Urothelium cell line (cell line): ENCODE measurements at regions not wholly inside any gene's neighbourhood (a gene's known extent, or its start where the extent isn't known, plus 50 kb on each side); places are given as distances from the start of the nearest gene placed in this dataset.

ENCODE experiments used
- DNase-seq: peaks from one replicate; pipeline ENCODE4 v3.0.0; 2011; ENCODE audit warnings: low spot score, mixed read lengths
- FAIRE-seq: peaks from 2 replicates; lab custom pipeline; 2011; peaks lifted over from hg19 to GRCh38; lab: Jason Lieb, UNC

DNA sequence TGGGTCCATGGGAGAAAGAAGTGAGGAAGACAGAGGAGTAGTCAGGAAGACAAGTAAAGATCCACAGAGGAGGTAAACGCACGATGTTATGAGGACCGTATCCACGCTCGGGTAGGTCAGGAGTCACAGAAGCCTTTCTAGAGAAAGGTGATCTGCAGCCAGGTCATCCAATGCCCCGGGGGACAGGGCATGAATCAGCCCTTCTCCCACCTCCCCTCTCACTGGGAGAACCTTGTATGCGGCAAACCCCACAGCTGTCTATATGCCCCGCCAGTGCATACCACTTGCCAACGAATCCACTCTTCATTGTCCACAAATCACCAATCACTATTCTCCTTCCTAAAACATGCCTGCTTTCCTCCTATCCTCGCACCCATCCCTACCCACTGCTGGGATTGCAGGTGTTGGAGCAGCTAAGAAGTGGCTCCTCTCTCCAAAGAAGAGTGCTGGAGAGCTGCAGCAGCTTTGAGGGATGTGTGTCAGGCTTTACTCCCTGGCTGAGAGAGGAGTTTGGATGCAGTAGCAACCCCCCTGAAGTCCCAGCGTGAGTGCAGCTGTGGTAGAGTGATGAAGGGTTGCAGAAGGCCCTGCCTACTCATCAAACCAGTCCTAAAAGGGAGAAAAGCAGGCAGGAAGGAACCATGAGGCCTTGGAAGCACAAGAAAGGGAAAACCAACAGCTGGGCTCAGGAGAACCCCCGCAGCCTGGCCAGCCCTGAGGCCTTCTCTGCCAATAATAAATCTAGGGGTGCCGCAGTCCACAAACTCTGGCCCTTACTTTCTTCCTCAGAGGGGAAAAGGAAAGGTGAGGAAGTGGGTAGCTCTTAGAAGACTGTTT lies 102.2 kb upstream of the GADD45A start:
- FAIRE-seq (no peak), DNase-seq (no peak)

DNA sequence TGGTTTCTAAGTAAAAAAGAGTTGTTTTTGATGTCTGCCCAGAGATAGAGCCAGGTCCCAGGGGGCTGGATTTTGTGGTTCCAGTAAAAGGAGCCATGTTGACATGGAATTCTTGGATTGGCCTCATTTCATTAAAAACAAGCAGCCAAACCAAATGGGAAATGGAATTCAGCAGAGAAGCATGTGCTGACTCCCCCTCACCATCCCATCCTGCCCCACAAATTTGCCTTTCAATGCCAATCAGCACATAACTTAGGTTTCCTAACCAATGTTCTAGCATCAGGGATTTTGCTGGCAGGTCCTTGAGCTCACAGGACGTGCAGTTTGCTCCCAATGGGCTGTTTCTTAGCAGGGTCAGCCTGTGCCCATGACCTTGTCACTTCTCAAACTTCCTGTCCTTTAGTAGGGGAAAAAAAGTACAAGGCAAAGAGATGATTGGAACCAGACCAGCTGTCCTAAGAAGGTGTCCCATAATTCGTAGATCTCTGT lies 101.5 kb upstream of the GADD45A start:
- DNase-seq, result no peak
- FAIRE-seq, result no peak

DNA sequence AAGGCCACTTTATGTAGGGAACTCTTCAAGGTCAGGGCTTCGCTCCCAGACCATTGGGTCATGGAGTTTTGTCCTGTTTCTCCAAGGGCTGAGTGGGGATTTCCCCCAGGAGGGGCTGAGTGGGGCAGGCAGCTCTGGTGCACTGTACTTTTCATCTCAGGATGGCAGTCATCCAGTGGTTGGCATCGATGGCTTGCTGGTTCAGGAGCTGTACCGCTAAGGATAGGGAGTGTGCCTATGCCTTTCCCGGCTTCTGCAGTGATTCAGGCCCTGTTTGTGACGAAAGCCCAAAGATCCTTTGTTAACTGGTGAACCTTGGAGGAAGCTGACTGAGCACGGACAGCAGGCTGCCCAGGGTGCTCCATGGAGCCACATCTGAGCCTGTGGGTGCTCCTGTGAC lies 100.1 kb upstream of the GADD45A start:
- FAIRE-seq (no peak), DNase-seq (no peak)

DNA sequence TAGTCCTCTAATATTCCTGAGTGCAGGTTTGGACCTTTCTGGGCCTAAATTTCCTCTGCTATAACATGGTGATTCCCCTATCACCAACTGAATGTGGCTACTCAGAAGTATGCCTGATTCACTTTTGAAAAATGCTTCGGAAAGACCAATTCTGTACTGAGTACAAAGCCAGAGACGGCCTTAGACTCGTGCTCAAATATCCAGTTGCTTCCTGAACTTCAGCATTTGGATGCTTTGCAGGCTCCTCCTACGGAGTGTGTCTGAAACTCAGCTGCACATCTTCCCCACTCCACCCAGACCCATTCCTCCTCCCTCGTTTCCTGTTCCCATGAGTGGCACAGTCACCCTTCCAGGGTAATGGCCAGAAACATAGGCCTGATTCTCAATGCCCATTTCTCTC lies 98.4 kb upstream of the GADD45A start:
- DNase-seq, result no peak
- FAIRE-seq, result no peak

DNA sequence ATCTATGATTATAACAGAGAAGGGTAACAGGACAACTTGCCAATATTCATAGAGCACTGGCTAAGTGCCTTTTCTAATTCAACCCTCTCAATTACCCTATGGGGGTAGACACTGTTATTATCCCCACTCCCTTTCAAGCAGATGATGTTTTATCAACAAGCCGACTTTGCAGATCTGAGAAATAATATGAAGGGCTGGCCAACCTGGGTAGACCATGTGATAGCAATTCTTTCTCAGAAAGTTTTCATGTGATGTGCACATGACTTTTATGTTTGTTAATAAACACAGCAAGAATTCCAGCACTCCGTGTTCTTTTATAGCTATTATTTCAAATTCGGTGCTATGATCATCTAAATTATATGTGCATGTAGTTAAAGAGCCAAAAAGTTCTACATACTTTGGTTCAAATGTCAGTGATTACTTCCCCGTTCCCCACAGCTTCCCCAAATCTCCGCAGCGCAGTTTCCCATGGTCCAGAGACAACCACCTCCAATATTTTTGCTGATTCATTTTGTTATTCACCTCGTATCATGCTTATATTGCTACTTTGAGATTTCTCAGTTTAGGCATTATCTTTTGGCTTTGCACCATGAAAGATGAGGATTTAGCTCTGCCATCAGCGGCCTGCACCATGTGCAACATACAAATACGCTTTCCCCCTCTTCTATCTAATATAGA lies 96.7 kb upstream of the GADD45A start:
- no peak for FAIRE-seq
- no peak for DNase-seq

DNA sequence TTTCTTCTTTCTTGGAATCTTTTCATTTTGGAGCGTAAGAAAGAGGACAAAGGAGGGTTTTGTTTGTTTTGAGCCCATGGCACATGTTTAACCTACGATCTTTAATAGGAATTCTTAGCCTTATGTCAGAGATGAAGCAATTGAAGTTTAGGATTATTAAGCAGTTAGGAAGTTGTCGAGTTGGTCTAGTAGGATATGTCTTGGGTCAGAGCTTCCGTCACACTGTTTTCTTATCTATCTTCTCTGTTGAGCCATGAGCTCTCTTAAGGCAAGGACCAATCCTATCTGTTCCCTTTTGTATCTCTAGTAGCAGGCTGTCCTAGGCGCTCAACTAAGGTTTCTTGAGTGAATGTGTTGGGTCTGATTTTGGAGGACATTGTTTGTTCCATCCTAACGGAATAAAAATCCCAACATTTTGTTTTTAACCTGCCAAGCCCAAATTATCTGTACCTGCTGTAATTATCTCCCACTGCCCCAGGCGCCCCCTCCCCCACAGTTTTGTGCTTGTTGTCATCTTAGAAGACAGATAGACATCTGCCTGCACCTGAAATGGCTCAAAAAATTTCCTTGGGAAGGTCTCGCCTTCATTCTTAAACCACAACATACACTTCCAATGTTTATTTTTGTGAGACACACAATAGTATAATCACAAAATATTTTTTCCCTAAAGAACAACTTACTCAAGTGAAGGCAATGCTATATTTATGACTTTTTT lies 95.3 kb upstream of the GADD45A start:
- DNase-seq, result no peak
- FAIRE-seq, result no peak

DNA sequence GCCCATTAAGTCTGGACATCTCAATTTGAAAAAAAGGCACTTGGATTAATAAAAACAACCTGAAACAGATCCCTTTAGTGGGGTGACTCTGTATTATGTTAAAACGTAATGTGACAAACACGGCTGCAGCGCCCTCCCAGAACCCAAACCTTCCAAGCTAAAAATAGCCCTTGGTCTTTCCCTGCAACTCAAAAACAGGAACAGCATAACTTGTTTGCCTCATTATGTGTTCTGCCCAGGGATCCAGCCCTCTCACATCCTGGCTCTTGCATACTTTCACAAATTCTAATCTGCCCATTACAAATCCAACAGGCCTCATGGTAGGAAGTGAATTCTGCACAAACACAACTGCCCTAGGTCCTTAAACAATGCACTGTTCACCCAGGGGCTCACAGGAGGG lies 94.7 kb upstream of the GADD45A start:
- no peak for DNase-seq
- FAIRE-seq, result no peak

DNA sequence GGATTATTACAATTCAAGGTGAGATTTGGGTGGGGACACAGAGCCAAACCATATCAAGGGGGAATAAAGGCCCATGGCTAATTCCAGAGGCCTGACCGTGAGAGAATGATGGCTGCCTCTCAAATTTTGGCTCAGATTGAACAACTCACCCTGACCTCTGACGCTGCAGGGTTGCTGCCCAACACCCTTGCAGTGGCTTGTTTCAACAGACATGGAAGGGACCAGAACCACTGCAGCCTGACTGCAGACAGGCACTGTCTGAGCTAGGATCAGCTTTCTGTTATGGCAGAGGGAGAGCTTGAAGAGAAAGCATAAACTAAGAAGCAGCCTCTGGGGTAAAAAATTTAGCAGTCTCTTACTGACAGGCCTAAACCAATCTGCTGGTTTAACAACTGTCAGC lies 90.2 kb upstream of the GADD45A start:
- no peak for DNase-seq

DNA sequence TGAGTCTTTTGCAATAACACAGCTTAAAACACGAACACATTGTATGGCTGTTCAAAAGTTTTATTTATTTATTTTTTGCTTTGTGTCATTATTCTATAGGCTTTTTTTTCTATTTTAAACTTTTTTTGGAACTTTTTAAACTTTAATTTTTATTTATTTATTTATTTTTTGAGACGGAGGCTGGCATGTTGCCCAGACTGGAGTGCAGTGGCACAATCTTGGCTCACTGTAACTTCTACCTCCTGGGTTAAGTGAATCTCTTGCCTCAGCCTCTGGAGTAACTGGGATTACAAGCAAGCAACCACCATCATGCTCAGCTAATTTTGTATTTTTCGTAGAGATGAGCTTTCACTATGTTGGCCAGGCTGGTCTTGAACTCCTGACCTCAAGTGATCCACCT lies 88.3 kb upstream of the GADD45A start:
- FAIRE-seq (no peak), DNase-seq (no peak)

More for the DNA sequence above, 90.2 kb upstream of the GADD45A start:
- FAIRE-seq, result no peak

DNA sequence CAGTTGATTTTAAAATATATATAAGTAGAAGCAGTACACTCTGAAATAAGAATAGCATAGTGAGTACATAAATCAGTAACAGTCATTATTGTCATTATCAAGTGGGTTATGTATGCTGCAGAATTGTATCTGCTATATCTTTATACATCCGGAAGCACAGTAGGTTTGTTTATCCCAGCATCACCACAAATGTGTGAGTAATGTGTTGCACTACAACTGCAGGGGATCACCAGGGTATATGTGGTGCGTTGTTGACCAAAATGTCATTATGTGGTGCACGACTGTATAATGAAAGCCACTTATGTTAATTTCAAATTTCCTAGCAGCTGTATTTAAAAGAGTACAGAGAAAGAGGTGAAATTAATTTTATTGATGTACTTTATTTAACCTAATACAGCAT lies 87.7 kb upstream of the GADD45A start:
- FAIRE-seq, result no peak
- no peak for DNase-seq

DNA sequence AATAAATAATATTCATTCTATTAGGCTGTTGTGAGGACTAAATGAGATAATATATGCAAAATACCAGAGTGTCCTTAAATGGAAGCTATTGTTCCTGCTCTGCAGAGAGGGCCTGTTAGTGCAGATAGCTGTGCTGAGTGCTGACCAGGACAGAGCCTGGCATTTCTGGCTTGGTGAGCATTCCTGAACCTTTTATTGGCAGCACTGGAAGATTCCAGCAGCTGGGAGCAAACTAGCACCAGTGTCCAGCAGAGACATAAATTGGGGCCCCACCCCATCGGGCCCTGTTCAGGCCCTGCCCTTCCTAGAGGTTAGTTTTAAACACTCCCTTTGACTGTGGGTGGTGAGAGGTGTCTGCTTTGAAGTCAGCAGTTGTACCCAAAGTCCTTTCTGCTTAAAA lies 85.9 kb upstream of the GADD45A start:
- no peak for FAIRE-seq
- no peak for DNase-seq

DNA sequence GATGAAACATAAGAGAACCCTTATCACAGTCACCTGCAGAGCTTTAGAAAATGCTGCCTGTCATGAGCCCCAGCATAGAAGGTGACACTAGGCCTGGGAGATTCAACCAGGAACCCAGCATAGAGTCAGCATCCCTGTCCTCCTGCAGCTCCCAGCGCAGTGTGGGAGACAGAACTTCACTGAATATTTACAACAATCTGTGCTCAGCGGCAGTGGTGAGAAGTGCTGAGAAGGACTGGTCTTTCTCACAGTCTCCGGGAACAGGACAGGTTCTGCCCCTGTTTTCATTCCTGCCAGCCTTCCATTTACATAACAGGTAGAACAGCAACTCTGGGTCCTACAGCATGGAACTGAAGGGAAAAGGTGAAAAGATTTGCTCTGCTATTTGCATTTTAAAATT lies 83.5 kb upstream of the GADD45A start:
- FAIRE-seq (no peak), DNase-seq (no peak)

DNA sequence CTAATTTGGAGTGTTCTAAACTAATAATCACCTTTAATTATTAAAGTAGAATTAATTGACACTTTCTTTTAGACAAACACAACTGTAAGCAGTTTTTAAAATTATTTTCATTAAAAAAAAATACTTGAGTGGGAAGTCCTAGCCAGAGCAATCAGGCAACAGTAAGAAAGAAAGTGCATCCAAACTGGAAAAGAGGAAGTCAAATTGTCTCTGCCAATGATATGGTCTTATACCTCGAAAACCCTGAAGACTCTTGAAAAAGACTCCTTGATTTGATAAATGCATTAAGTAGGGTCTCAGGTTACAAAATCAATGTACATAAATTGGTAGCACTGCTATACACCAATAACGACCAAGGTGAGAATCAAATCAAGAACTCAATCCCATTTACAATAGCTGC lies 83.0 kb upstream of the GADD45A start:
- DNase-seq, result no peak
- no peak for FAIRE-seq

DNA sequence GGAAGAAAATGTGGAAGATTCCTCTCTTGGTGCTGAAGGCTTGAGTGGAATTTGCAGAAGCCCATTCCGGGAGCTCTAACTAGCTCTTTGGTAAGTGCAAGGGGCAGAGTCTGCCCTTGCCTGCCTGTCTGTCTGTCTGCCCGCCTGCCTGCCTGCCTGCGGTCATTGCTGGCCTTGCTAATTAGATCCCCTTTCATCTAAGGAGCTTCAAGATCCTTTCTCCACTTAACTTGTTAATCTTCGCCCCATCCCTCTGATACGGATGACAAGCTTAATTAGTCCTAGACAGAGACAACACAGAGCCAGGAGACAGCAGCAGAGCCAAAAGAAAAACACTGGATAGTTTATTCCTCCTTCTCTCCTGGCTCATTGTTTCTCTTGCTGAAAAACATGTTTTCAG lies 80.2 kb upstream of the GADD45A start:
- FAIRE-seq (no peak), DNase-seq (no peak)

DNA sequence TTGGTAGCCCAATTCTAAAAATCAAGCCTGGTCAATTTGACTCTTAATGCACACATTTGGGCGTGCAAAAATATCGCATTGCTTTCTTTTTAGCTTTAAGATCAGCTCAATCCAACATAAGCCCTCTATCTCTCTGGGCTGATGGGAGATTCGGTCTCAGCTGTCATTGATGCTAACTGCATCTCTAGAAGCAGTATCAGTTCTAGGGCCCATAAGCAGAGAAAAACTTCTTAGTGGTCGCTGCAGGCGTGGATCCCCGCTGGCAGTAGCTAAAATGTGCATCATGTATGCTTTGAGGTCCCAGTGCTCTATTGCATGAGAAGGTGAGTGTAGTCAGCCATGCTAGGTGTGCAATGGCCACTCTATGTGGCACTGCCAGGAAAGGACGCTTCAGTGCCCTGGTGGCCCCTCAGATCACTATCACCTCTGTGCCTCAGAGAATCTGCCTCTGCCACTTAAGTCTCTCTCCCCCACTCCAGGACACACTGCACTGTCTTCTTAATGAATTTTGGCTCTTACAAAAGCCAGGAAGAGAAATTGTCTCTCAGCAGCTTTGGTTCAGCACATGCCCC lies 79.7 kb upstream of the GADD45A start:
- DNase-seq, result no peak
- no peak for FAIRE-seq

DNA sequence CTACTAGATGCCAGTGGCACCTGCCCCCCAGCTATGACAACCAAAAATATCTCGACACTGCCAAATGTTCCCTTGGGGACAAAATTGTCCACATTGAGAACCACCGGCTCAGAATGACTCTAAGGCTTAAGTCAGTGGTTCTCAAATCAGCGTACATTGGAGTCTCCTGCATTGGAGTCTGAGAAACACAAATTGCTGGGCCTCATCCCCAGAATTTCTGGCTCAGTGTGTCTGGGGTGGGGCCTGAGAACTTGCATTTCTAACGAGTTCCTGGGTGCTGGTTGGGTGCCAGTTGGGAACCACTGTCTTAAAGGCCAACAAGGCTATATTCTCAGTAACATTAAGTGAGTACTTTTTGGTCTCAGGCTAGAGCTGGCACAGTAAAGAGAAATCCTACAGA lies 77.7 kb upstream of the GADD45A start:
- no peak for DNase-seq

DNA sequence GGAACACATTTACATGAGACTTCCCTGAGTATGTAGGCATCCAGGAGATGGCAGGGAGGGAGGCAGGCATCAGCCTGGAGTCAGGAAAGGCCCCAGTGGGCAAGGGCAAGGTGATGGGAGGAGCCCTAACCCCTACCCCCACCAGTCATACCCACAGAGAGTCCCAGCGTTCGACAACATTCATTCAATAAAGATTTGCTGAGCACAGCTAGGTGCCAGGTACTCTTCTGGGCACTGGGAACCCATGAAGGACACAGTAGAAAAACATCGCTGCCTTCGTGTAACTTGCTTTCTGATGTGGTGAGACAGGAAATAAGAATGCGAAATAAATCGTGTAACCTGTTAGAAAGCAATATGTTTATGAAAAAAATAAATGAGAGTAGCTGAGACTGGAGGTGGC lies 77.3 kb upstream of the GADD45A start:
- DNase-seq (no peak), FAIRE-seq (no peak)

More for the DNA sequence above, 77.7 kb upstream of the GADD45A start:
- no peak for FAIRE-seq

DNA sequence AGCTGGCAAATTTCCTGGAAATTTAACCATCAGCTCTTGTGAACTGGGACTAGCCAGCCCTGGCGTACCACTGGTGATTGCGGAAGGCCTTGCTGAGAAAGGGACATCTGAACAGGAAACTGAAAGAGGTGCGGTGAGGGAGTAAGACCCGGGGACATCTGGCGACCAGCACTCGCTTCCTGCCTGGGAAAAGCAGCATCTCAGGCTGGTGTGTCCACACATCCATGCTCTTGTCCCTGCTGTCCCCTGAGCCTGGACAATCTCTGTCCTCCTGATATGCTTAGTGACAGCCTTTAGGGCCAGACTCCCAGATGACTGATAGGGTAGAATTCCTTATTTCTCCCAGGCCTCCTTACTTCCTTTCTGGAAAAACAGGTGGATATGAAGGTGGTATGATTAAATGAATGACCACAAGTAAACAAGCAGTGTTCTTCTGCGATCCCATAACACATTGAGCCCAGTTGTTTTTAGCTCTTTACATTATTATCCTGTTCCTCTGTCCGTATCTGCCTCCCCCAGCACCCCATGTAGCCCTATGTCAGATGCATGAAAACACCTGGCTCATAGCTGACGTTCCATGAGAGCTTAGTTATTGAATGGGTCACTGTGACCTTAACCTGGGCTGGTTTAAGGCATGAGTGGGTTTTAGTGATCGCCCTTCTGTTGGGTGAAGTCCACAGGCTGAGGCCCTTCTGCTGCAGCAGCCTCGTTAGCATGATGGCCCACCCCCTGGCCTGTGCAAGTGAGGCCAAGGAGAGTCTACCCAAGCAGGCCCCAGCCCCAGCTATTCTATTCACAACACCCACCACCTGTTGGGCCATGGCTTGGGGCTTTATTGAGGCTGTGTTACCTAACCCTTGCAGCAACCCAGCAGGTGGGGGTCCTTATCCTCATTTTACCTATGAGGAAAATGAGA lies 76.1 kb upstream of the GADD45A start:
- no peak for FAIRE-seq
- no peak for DNase-seq

DNA sequence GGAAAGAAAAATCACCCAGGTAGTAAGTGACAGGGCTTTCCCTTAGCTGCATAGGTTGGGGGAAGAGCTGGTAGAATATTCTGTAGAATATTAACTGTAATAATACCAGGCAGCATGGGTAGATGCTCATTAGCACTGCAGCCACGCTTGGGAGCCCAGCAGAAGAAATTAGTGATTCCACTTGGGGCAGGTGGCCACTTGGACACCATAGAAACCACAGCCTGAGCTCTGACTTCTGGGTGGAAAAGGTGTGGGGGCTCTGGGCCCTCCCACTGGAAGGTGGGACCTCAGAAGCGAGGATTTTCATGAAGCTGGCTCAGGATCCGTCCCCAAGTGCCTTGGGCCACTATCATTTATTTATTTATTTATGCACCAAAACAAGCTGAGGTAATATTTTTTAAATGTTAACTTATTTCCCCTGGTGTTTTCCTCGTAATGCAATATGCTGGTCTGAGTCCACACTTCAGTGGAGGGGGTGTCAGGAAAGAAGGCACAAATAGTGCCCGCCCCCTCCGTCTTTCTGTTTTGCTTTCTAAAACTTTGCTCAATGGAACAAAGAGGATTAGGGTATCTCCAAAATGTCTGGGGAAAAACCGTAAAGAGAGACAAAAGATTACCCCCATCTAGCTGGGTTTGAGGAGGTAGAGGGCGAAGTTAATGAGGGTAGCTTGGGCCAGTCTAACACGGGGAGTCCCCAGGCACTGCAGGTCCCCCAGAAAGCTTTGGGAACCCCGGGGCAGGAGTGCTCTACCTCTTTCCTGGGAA lies 75.2 kb upstream of the GADD45A start:
- FAIRE-seq (no peak), DNase-seq (no peak)

DNA sequence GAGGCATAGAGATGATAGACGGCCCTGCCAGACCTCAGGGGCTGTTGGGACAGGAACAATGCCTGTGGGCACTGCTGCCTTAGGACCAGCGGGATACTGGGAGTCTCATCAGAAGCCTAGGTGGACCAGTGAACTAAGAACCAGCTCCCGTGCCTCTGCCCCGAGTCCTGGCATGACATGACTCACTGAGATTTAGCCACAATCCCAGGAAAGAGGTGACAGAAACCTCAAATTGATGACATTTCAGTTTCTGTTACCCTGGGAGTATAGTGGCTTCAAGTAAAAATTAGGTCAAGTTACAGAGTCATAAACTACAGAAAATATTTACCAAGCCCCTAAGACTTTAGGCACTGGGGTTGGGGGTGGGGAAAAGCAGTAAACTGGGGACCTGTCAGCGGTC lies 74.6 kb upstream of the GADD45A start:
- FAIRE-seq (no peak), DNase-seq (no peak)
